Panc1 (cell line): ENCODE measurements at regions not wholly inside any gene's neighbourhood (a gene's known extent, or its start where the extent isn't known, plus 50 kb on each side); places are given as distances from the start of the nearest gene placed in this dataset.

Experiments
- CTCF ChIP-seq: fragments of 450-650 bp; IDR thresholded peaks from 2 replicates; pipeline ENCODE4 v1.5.1; 2017; ENCODE audit warnings: mild to moderate bottlenecking
- POLR2AphosphoS5 ChIP-seq: IDR thresholded peaks from 2 replicates; pipeline ENCODE4 v1.6.1; 2012; ENCODE audit warnings: mild to moderate bottlenecking, low read depth, low read length, moderate library complexity

DNA sequence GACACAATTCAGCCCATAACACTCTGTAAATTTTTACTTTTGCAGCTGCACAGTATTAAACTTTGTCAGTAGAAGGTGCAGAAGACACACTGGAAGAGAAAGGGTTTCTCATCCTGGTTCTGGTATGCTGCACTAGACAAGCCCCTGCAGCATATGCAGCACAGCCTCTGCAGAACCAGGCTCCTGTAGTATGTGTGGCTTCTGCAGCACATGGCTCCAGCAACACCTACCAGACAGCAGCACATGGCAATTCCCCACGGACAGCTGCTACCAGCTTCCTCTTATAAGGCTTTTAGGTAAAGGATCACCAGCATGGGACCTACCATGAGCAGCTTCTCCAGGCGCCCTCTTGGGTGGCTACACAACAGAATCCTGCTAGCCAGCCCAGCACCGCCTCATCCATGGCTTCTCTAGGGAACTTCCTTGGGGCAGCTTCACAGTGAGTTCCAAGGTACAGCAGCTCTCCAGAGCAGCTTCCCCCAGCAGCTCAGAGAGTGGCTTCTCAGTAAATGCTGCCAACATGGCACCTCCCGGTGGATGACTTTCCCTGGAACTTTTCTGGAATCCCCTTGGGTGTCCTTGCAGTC is 534.4 kb upstream of the CXADR start:
- TF ChIP-seq POLR2AphosphoS5, result no peak
- TF ChIP-seq CTCF, result no peak
